Loucy (cell line): ENCODE measurements at regions not wholly inside any gene's neighbourhood (a gene's known extent, or its start where the extent isn't known, plus 50 kb on each side); places are given as distances from the start of the nearest gene placed in this dataset.

Source experiments
- H2AFZ ChIP-seq: fragments of 200-600 bp; sonication (generic); 2 replicates; pipeline ENCODE4 v1.6.0; 2016; ENCODE audit warnings: antibody characterized with exemption, mild to moderate bottlenecking, low read length, moderate library complexity
- H3F3A ChIP-seq: fragments of 200-600 bp; 2 replicates; pipeline ENCODE4 v1.6.0; 2016; ENCODE audit warnings: antibody characterized with exemption, low read depth, mild to moderate bottlenecking
- H3K27me3 ChIP-seq: fragments of 200-600 bp; sonication (generic); 2 replicates; pipeline ENCODE4 v1.6.1; 2014; ENCODE audit warnings: low read length, mild to moderate bottlenecking; ENCODE audit not compliant: insufficient read depth, poor library complexity, severe bottlenecking
- H3K36me3 ChIP-seq: fragments of 200-600 bp; sonication (generic); 2 replicates; pipeline ENCODE4 v1.6.1; 2016; ENCODE audit warnings: low read length; ENCODE audit not compliant: insufficient read depth
- H3K4me1 ChIP-seq: fragments of 200-600 bp; sonication (generic); 2 replicates; pipeline ENCODE4 v1.5.1; 2014; ENCODE audit warnings: low read length, mild to moderate bottlenecking; ENCODE audit not compliant: insufficient read depth, poor library complexity, severe bottlenecking
- H3K4me2 ChIP-seq: fragments of 200-600 bp; sonication (generic); 2 replicates; pipeline ENCODE4 v1.6.0; 2014; ENCODE audit warnings: antibody characterized with exemption, low read length, low read depth, mild to moderate bottlenecking; ENCODE audit not compliant: poor library complexity, severe bottlenecking
- H3K4me3 ChIP-seq: fragments of 200-600 bp; sonication (generic); 2 replicates; pipeline ENCODE4 v1.5.1; 2014; ENCODE audit warnings: low read length, mild to moderate bottlenecking, mixed read lengths; ENCODE audit not compliant: poor library complexity, severe bottlenecking
- H3K79me2 ChIP-seq: fragments of 200-600 bp; sonication (generic); 2 replicates; pipeline ENCODE4 v1.6.1; 2014; ENCODE audit warnings: low read length; ENCODE audit not compliant: insufficient read depth
- H3K9ac ChIP-seq: fragments of 200-600 bp; sonication (generic); 2 replicates; pipeline ENCODE4 v1.6.0; 2014; ENCODE audit warnings: mild to moderate bottlenecking, low read depth, low read length, moderate library complexity; ENCODE audit not compliant: poor library complexity, severe bottlenecking
- H3K9me2 ChIP-seq: fragments of 200-600 bp; sonication (generic); replicated peaks from 2 replicates; pipeline ENCODE4 v1.6.1; 2016; ENCODE audit warnings: low read depth, low read length, mixed read lengths
- H3K9me3 ChIP-seq: fragments of 200-600 bp; sonication (generic); 2 replicates; pipeline ENCODE4 v1.6.1; 2014; ENCODE audit warnings: mild to moderate bottlenecking, antibody characterized with exemption, low read length, low read depth; ENCODE audit not compliant: insufficient read depth
- H4K20me1 ChIP-seq: fragments of 200-600 bp; sonication (generic); 2 replicates; pipeline ENCODE4 v1.6.0; 2014; ENCODE audit warnings: antibody characterized with exemption, low read length, mild to moderate bottlenecking; ENCODE audit not compliant: insufficient read depth, poor library complexity, severe bottlenecking
- EZH2phosphoT487 ChIP-seq: fragments of 200-600 bp; IDR thresholded peaks from 2 replicates; pipeline ENCODE4 v1.6.1; 2018; ENCODE audit warnings: antibody characterized with exemption, mild to moderate bottlenecking, moderate library complexity, borderline replicate concordance
- TF ChIP-seq, protein P1 (sequence below): fragments of 200-600 bp; sonication (generic); conservative IDR thresholded peaks from 2 replicates; pipeline ENCODE4 v1.5.1; 2014; ENCODE audit warnings: mild to moderate bottlenecking, antibody characterized with exemption, low read length

- Histone ChIP-seq H3K4me2 (no peak overlapping the region), H3K4me3 (no peak overlapping the region), H3K4me1 (no peaks in the 10 kb centered on the region), H3K79me2 (no peaks in the 10 kb centered on the region), H3K9me2 (no peaks in the 10 kb centered on the region), H3K36me3 (no peaks in the 10 kb centered on the region), H2AFZ (no peak overlapping the region), H3F3A (no peaks in the 10 kb centered on the region), H3K27me3 (no peaks in the 10 kb centered on the region), H3K9ac (no peak overlapping the region), H4K20me1 (no peaks in the 10 kb centered on the region), H3K9me3 (no peaks in the 10 kb centered on the region)
- TF ChIP-seq, protein P1, sequence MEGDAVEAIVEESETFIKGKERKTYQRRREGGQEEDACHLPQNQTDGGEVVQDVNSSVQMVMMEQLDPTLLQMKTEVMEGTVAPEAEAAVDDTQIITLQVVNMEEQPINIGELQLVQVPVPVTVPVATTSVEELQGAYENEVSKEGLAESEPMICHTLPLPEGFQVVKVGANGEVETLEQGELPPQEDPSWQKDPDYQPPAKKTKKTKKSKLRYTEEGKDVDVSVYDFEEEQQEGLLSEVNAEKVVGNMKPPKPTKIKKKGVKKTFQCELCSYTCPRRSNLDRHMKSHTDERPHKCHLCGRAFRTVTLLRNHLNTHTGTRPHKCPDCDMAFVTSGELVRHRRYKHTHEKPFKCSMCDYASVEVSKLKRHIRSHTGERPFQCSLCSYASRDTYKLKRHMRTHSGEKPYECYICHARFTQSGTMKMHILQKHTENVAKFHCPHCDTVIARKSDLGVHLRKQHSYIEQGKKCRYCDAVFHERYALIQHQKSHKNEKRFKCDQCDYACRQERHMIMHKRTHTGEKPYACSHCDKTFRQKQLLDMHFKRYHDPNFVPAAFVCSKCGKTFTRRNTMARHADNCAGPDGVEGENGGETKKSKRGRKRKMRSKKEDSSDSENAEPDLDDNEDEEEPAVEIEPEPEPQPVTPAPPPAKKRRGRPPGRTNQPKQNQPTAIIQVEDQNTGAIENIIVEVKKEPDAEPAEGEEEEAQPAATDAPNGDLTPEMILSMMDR = no peak
- TF ChIP-seq EZH2phosphoT487 = no peak
Observed at GRCh38 chr5:45109636-45110035, 300.9 kb downstream of the MRPS30 start.

- Histone ChIP-seq H3K79me2 (no peaks in the 10 kb centered on the region), H4K20me1 (no peaks in the 10 kb centered on the region), H3K4me1 (no peaks in the 10 kb centered on the region), H3F3A (no peaks in the 10 kb centered on the region), H2AFZ (no peak overlapping the region), H3K9me2 (no peaks in the 10 kb centered on the region), H3K9me3 (no peaks in the 10 kb centered on the region), H3K4me2 (no peak overlapping the region), H3K36me3 (no peaks in the 10 kb centered on the region), H3K27me3 (no peaks in the 10 kb centered on the region), H3K4me3 (no peak overlapping the region), H3K9ac (no peak overlapping the region)
- TF ChIP-seq, protein P1 = no peak
- no peak for TF ChIP-seq EZH2phosphoT487
Observed at GRCh38 chr5:45110399-45110798, 301.7 kb downstream of the MRPS30 start.

DNA sequence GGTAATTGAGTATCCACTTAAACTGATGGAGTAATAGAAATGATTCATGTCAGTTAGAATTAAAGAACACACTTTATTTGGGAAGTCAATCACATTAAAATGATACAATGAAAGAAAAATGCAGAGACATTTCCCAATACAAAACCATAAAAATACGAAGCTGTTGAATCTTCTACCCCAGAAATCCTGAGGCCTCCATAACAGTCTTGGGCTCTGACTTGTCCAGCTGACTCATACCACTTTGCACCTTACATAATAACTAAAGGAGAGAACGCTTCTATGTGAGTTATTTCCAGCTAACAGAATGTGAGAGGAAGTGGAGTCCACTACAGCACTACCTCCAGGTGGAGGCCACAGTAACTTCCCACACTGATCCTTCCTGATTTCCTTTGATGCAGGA lies 305.0 kb downstream of the MRPS30 start:
- no peaks in the 10 kb centered on the region for H3K9me2 ChIP-seq
- H3K9ac ChIP-seq = no peak overlapping the region
- no peaks in the 10 kb centered on the region for H4K20me1 ChIP-seq
- no peaks in the 10 kb centered on the region for H3K79me2 ChIP-seq
- H3K36me3 ChIP-seq = no peaks in the 10 kb centered on the region
- no peaks in the 10 kb centered on the region for H3K27me3 ChIP-seq
- H2AFZ ChIP-seq = no peak overlapping the region
- no peaks in the 10 kb centered on the region for H3F3A ChIP-seq
- H3K4me3 ChIP-seq = no peak overlapping the region
- no peaks in the 10 kb centered on the region; the same call in 1 of the 2 replicates for H3K9me3 ChIP-seq
- H3K4me1 ChIP-seq = no peaks in the 10 kb centered on the region
- H3K4me2 ChIP-seq = no peak overlapping the region
- TF ChIP-seq, protein P1 = no peak
- TF ChIP-seq EZH2phosphoT487 = no peak
